Left renal pelvis (tissue), 4 donors: ENCODE measurements at regions not wholly inside any gene's neighbourhood (a gene's known extent, or its start where the extent isn't known, plus 50 kb on each side); places are given as distances from the start of the nearest gene placed in this dataset.

ENCODE experiments used
- DNase-seq, 4 donors: peaks; one replicate each; pipeline ENCODE4 v3.0.0-alpha.2; 2013; ENCODE audit warnings: low read depth in 4 of 4, low spot score in 3 of 4

- no peak for DNase-seq
Measured at GRCh38 chr17:34098699-34099098, 156.4 kb upstream of the CCL2 start.

- no peak for DNase-seq
Measured at GRCh38 chr17:34099859-34100515, 155.1 kb upstream of the CCL2 start.

- no peak for DNase-seq
Measured at GRCh38 chr17:34107019-34107418, 148.1 kb upstream of the CCL2 start.

- DNase-seq = no peak
Measured at GRCh38 chr17:34110315-34110714, 144.8 kb upstream of the CCL2 start.

GRCh38 chr17:34113089-34113488 is 142.0 kb upstream of the CCL2 start:
- DNase-seq = no peak

- DNase-seq = peak in 1 of 4 donors; percentile 2
Measured at GRCh38 chr17:34114174-34114573, 140.9 kb upstream of the CCL2 start.

- DNase-seq = no peak
Measured at GRCh38 chr17:34116306-34116705, 138.8 kb upstream of the CCL2 start.

GRCh38 chr17:34117332-34117731 is 137.8 kb upstream of the CCL2 start:
- DNase-seq = no peak

GRCh38 chr17:34117811-34118210 is 137.3 kb upstream of the CCL2 start:
- no peak for DNase-seq

GRCh38 chr17:34118564-34118963 is 136.5 kb upstream of the CCL2 start:
- no peak for DNase-seq

GRCh38 chr17:34121311-34121710 is 133.8 kb upstream of the CCL2 start:
- DNase-seq = no peak

- DNase-seq = no peak
Measured at GRCh38 chr17:34122515-34122914, 132.6 kb upstream of the CCL2 start.

- DNase-seq = no peak
Measured at GRCh38 chr17:34125010-34125409, 130.1 kb upstream of the CCL2 start.

GRCh38 chr17:34125921-34126320 is 129.2 kb upstream of the CCL2 start:
- DNase-seq = no peak

GRCh38 chr17:34126496-34126895 is 128.6 kb upstream of the CCL2 start:
- no peak for DNase-seq

- no peak for DNase-seq
Measured at GRCh38 chr17:34126965-34127364, 128.1 kb upstream of the CCL2 start.

- DNase-seq = no peak
Measured at GRCh38 chr17:34130544-34130943, 124.5 kb upstream of the CCL2 start.

GRCh38 chr17:34131386-34131785 is 123.7 kb upstream of the CCL2 start:
- no peak for DNase-seq

- DNase-seq = no peak
Measured at GRCh38 chr17:34133350-34133749, 121.7 kb upstream of the CCL2 start.

- DNase-seq = no peak
Measured at GRCh38 chr17:34135841-34136240, 119.2 kb upstream of the CCL2 start.

- DNase-seq = no peak
Measured at GRCh38 chr17:34140006-34140405, 115.1 kb upstream of the CCL2 start.

- DNase-seq = no peak
Measured at GRCh38 chr17:34141590-34141989, 113.5 kb upstream of the CCL2 start.

- no peak for DNase-seq
Measured at GRCh38 chr17:34143430-34143829, 111.7 kb upstream of the CCL2 start.
